ENCODE measurements at regions not wholly inside any gene's neighbourhood (a gene's known extent, or its start where the extent isn't known, plus 50 kb on each side); places are given as distances from the start of the nearest gene placed in this dataset.
"Not testable (repeated sequence)": the region's sequence is repeated elsewhere in the genome, so short reads cannot be mapped to it uniquely, and the experiment has no call there.

DNA sequence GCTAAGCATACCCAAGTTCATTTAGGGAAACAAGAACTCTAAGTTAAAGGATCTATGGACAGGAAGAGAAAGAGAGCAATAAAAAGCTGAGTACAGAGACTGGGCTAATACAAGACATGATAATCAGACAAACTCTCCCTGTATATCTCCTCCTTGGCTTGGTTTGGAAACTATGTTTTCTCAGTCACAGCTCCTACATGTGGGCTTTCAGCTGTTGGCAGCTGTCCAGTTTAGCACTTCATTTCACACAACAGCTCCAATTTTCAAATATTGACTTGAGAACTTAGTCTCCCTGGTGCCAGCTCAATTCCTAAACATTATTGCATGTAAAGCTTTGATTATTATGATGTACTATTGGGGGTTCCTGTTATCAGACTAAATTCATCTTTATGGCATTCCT is 222.8 kb upstream of the OBI1 start:
- no peak overlapping the region for H3K27ac Mint-ChIP-seq
- H3K9me3 Mint-ChIP-seq = no peaks in the 10 kb centered on the region
- no peak for DNase-seq
- H3K36me3 Mint-ChIP-seq = no peaks in the 10 kb centered on the region
- no peak for ATAC-seq (ENCODE audit: low read depth)
- no peak overlapping the region for H3K4me3 Mint-ChIP-seq
- POLR2A ChIA-PET = no interaction called here
- H3K4me1 Mint-ChIP-seq = no peaks in the 10 kb centered on the region
- H3K27me3 Mint-ChIP-seq = peaks cover 8% of the 10 kb centered on the region

DNA sequence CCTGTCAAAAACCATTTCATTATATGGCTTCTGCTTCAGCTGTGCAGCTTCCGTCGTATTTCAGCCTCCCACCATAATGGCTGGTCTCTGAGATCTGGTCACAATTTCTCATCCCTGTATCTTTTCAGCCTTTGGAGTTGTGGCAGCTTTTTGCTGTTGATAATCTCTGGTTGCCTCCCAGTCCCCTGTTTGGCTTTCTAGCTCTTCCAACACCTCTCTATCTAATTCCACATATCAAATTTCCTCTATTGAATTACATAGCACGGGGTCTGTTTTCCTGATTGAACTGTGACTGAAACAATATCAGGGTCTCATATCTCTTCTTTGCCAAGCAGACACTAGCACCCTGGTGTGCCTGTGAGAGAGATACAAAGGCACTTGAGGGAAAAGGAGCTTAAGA is 222.1 kb upstream of the OBI1 start:
- Mint-ChIP-seq H3K27ac (no peak overlapping the region), H3K9me3 (no peaks in the 10 kb centered on the region), H3K36me3 (no peaks in the 10 kb centered on the region), H3K4me1 (no peaks in the 10 kb centered on the region), H3K27me3 (peaks cover 8% of the 10 kb centered on the region), H3K4me3 (no peak overlapping the region)
- DNase-seq (no peak), ATAC-seq (ENCODE audit: low read depth) (no peak)
- POLR2A ChIA-PET = no interaction called here

DNA sequence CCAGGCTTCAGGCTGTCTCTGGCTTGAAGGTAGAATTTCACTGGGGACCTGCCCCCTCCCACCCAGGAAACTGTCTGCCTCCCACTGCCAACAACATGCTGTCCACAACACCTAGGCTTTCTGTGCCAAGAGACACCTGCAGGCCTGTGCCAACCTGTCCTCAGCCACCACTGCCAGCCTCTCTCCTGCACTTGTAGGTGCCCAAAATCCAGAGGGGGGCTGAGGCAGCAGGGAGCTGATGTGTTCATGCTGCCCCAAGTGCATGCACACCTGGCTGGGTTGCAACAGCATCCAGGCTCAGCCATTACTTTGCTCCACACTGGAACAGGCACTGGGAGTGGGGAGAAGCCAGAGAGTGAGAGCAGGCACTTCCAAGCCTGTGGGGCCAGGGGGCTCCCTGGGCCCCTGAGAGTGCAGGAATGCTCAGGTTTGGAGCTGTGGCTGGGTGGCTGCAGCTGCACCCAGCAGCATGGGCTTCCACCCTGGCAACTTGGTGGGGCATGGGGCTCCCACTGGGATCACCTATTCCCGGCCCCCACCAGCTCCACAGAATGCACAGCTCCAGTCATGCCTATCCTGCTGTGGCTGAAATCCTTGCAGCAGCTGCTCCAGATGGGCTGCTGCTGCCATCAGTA is 218.1 kb upstream of the OBI1 start:
- H3K27me3 Mint-ChIP-seq = peaks cover 6% of the 10 kb centered on the region
- H3K27ac Mint-ChIP-seq = no peak overlapping the region
- DNase-seq (no peak), ATAC-seq (ENCODE audit: low read depth) (no peak)
- H3K36me3 Mint-ChIP-seq = no peaks in the 10 kb centered on the region
- POLR2A ChIA-PET = no interaction called here
- H3K4me3 Mint-ChIP-seq = no peak overlapping the region
- no peaks in the 10 kb centered on the region for H3K4me1 Mint-ChIP-seq
- no peaks in the 10 kb centered on the region for H3K9me3 Mint-ChIP-seq

DNA sequence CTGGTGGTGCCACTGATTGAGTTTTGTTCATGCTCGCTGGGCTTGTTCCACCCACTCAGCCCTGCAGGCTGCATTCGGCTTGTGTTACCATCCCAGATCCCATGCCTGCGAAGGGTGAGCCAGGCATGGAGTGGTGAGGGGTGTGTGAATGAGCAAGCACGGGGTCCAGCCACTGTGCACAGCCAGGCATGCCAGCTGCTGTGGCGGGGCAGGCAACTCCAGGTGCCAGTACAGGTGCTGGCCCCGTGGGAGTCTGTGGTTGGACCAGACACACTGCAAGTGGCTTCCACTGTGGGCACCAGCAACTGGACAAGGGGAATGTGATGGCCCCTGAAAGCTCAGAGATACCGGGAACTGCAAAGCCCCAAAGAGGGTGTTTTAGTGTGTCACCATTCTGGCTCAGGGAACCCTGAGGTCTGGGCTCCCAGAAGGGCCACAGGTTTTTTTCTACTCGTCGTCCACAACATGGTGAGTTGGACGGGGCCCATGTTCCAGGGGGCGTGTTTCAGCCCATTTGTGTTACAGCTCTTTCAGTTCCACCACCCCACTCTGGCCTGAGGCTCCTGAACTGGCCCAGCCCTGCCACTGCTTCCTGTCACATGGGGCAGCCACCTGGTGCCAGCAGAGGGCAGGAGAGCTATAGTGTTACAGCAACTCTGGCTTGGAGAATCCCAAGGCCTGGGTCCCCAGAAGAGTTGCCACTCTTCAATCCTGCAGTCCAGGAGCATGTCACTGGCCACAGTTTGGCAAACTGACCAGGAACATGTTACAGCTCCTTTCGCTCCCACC is 217.0 kb upstream of the OBI1 start:
- DNase-seq (no peak), ATAC-seq (ENCODE audit: low read depth) (no peak)
- no peak overlapping the region for H3K4me3 Mint-ChIP-seq
- H3K27ac Mint-ChIP-seq = no peak overlapping the region
- no peaks in the 10 kb centered on the region for H3K4me1 Mint-ChIP-seq
- POLR2A ChIA-PET = no interaction called here
- H3K27me3 Mint-ChIP-seq = peaks cover 2% of the 10 kb centered on the region
- no peaks in the 10 kb centered on the region for H3K36me3 Mint-ChIP-seq
- no peaks in the 10 kb centered on the region for H3K9me3 Mint-ChIP-seq

DNA sequence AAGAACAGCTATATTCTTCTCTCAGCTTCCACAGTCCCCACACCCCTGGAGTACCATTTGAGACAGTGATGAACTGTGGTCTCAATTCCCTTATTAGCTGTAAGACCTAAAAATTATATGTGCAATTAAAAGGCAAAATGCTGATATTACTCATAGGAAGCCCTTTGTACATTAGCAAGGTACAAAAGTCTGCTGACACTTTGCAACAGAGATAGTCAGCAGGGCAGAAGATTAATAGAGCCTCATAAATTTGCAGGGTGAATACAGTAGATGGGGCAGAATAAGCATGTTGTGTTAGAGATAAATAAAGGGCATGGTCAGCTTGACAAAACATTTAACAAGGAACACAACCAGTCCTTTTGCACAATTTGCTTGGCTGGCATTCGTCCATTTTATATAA is 210.0 kb upstream of the OBI1 start:
- no peak for ATAC-seq (ENCODE audit: low read depth)
- H3K4me1 Mint-ChIP-seq = no peaks in the 10 kb centered on the region
- no peak overlapping the region for H3K4me3 Mint-ChIP-seq
- POLR2A ChIA-PET = no interaction called here
- no peak for DNase-seq
- peaks cover under 1% of the 10 kb centered on the region for H3K27me3 Mint-ChIP-seq
- no peaks in the 10 kb centered on the region for H3K36me3 Mint-ChIP-seq
- H3K9me3 Mint-ChIP-seq = no peaks in the 10 kb centered on the region
- no peak overlapping the region for H3K27ac Mint-ChIP-seq

DNA sequence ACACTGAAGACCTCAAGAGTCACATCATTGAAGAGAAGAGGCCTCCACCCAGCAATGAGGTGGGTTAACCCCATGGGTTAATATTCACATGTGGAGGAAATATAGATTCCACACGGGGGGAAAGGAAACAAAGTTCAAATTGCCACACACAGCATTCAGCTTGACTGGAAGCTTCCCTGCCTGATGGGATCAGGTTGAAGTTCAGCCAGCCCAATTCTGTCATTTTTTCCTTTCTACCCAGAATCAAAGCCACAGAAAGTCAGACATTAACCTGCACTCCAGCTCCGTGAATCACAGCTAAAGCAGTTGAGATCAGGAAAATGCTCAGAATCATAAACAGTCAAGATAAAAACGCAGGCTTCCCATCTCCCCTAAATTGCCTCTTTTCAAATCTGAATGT is 208.7 kb upstream of the OBI1 start:
- DNase-seq (no peak), ATAC-seq (ENCODE audit: low read depth) (no peak)
- POLR2A ChIA-PET = no interaction called here
- H3K27ac Mint-ChIP-seq = no peak overlapping the region
- no peak overlapping the region for H3K4me3 Mint-ChIP-seq
- H3K36me3 Mint-ChIP-seq = no peaks in the 10 kb centered on the region
- H3K9me3 Mint-ChIP-seq = no peaks in the 10 kb centered on the region
- no peaks in the 10 kb centered on the region for H3K27me3 Mint-ChIP-seq
- no peaks in the 10 kb centered on the region for H3K4me1 Mint-ChIP-seq

DNA sequence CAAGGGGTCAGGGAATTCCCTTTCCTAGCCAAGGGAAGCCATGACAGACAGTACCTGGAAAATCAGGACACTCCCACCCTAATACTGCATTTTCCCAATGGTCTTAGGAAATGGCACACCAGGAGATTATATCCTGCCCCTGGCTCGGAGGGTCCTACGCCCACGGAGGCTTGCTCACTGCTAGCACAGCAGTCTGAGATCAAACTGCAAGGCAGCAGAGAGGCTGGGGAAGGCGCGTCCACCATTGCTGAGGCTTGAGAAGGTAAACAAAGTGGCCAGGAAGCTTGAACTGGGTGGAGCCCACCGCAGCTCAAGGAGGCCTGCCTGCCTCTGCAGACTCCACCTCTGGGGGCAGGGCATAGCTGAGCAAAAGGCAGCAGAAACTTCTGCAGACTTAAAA is 207.1 kb upstream of the OBI1 start:
- ATAC-seq (ENCODE audit: low read depth); POLR2A ChIA-PET; DNase-seq; H3K36me3 Mint-ChIP-seq; H3K4me3 Mint-ChIP-seq; H3K4me1 Mint-ChIP-seq; H3K27me3 Mint-ChIP-seq; H3K9me3 Mint-ChIP-seq; H3K27ac Mint-ChIP-seq: not testable (repeated sequence)

DNA sequence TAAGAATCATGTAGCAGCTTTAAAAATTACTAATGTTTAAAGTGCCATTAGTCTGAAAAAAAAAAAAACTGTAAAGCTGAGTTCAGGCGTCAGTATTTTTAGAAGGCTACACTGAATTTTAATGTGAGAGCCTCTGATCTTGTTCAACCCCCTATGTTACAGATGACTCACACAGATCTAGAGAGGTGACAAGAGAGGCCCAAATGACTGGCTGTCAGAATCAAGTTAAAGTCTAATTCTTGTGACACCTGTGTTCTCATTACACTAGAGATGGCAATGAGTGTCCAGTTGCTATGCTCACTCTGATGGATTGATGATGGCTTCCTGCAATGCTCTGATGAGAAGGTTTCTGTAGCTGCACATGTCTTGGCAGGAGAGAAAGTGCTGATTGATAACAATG is 203.5 kb upstream of the OBI1 start:
- Mint-ChIP-seq H3K9me3 (peaks cover 4% of the 10 kb centered on the region), H3K27ac (no peak overlapping the region), H3K4me1 (no peaks in the 10 kb centered on the region), H3K27me3 (no peaks in the 10 kb centered on the region), H3K36me3 (no peaks in the 10 kb centered on the region), H3K4me3 (no peak overlapping the region)
- no peak for ATAC-seq (ENCODE audit: low read depth)
- no peak for DNase-seq
- POLR2A ChIA-PET = no interaction called here

DNA sequence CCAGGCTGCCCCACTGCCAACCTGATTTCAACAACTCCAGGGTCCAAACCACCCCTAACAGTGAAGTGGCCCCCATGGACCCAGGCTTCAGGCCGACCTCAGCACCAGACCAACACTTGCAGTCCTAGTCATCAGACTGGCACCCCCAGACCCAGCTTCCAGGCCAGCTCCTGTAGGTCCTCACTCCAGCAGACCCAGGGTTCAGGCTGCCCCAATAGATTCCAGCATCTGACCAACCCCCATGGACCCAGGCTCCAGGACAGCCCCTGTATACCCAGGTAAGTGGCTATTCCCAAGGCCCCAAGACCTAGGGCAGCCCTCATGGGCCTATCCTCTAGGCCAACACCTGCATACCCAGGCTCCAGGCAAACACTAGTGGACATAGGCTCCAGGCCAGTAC is 193.8 kb upstream of the OBI1 start:
- Mint-ChIP-seq H3K27ac (no peak overlapping the region), H3K9me3 (peaks cover 2% of the 10 kb centered on the region), H3K36me3 (no peaks in the 10 kb centered on the region), H3K27me3 (no peaks in the 10 kb centered on the region), H3K4me3 (no peak overlapping the region), H3K4me1 (no peaks in the 10 kb centered on the region)
- ATAC-seq (ENCODE audit: low read depth) (no peak), DNase-seq (no peak)
- POLR2A ChIA-PET = no interaction called here

DNA sequence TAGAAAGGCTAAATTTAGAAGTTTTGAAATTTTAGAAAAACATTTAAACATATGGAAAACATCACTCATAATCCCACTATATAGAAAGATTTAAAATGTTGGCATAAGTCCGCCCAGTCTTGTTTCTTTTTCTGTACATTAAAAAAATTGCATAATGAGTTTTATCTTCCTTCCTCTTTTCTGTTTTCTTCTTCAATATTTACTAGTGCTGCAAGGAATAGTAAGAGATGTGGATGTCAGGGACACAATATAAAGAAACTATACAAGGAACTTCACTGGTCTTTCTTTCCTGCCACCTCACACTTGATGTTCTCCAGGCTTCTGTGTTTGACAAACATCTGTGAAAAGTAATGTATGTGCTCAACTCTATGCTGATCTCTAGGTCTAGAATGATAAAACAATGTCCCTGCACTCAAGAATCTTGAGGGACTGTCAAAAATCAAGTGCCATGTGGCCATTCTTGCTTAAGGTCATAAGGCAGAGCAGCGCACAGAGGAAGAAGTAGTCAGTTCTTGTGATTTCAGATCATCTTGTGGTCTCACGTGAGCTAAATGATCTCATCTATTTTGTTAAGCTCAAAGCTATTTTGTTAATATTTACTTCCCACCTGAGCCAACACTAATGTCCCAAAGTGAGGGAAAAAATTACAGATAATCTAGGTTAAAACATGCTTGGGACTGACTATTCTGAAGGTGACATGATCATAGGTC is 186.9 kb upstream of the OBI1 start:
- Mint-ChIP-seq H3K36me3 (no peaks in the 10 kb centered on the region), H3K4me3 (no peak overlapping the region), H3K27ac (no peak overlapping the region), H3K4me1 (no peaks in the 10 kb centered on the region), H3K9me3 (no peaks in the 10 kb centered on the region), H3K27me3 (peaks cover 2% of the 10 kb centered on the region)
- POLR2A ChIA-PET = no interaction called here
- no peak for ATAC-seq (ENCODE audit: low read depth)
- no peak for DNase-seq

DNA sequence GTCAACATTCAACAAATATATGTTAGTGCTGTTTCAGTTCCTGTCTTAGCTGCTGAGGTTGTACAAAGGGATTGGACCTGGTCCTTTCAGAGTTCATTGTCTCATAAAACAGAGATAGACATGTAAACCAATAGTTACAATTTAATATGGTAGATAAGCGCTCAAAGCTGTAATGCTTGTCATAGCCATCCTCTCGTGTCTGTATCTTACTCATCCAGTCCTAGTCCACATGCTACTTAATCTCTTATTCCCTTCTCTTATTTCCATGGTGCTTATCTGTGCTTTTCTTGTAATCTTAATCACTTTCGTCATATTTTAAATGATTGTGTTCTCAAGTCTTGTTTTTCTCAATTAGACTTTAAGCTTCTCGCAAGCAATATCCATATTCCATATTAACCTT is 185.2 kb upstream of the OBI1 start:
- no peaks in the 10 kb centered on the region for H3K9me3 Mint-ChIP-seq
- POLR2A ChIA-PET = no interaction called here
- ATAC-seq (ENCODE audit: low read depth) (no peak), DNase-seq (no peak)
- H3K36me3 Mint-ChIP-seq = no peaks in the 10 kb centered on the region
- no peaks in the 10 kb centered on the region for H3K4me1 Mint-ChIP-seq
- no peak overlapping the region for H3K27ac Mint-ChIP-seq
- no peak overlapping the region for H3K4me3 Mint-ChIP-seq
- peaks cover 2% of the 10 kb centered on the region for H3K27me3 Mint-ChIP-seq

DNA sequence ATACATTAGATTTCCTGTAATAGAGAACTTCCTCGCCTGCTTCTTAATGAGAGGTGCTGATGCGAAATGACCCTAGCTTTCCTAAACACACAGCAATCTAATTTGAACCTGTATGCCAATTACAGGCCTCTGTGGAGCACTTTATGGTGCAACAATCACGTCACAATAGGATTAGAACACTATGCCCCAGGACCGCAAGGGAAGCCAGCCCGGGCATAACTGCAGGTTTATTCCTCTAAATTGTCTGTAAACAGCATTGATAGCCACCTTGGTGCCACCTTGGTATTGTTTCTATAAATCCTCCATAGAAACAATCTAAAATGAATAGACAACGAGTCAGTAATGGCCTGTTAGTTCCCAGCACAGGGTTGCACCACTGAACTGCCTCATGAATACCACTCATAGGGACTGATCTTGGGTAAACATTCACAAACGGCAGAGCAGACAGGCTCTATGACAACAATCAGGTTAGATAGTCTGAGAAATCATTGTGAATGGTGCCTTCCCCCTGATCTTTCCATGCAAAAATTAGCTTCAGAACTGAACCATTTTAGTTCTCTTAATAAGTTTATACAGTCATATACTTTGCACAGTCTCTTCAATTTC is 182.5 kb upstream of the OBI1 start:
- DNase-seq = no peak
- Mint-ChIP-seq H3K9me3 (no peaks in the 10 kb centered on the region), H3K27ac (no peak overlapping the region), H3K4me1 (no peaks in the 10 kb centered on the region), H3K4me3 (no peak overlapping the region), H3K36me3 (no peaks in the 10 kb centered on the region), H3K27me3 (peaks cover 2% of the 10 kb centered on the region)
- no peak for ATAC-seq (ENCODE audit: low read depth)
- POLR2A ChIA-PET = no interaction called here

DNA sequence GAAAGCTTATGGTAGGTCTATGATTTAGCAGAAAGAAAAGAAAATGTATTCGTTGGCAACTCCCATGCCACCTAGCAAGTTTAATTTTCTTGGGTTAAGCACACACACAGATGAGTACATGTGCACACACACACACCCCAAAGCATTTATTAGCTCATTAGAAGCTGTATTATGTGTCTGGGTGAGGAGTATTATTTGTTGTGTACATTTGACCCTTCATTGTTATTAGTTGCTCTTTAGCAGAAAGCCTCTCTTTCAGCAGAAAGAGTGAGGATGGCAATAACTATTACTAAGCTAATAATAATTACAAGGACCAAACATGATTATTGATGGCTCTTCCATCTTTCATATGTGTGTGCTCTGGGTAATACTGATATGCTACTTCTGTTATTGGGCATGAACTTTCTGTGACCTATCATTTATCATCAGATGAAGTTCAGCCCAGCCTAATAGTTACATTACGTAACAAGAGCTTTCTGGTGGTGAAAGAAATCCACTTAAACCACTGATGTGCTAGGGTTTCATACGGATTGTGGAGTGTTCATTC is 177.4 kb upstream of the OBI1 start:
- Mint-ChIP-seq H3K4me1 (no peaks in the 10 kb centered on the region), H3K9me3 (no peaks in the 10 kb centered on the region), H3K27ac (no peak overlapping the region), H3K4me3 (no peak overlapping the region), H3K36me3 (no peaks in the 10 kb centered on the region), H3K27me3 (peaks cover 5% of the 10 kb centered on the region)
- DNase-seq (no peak), ATAC-seq (ENCODE audit: low read depth) (no peak)
- POLR2A ChIA-PET = no interaction called here

DNA sequence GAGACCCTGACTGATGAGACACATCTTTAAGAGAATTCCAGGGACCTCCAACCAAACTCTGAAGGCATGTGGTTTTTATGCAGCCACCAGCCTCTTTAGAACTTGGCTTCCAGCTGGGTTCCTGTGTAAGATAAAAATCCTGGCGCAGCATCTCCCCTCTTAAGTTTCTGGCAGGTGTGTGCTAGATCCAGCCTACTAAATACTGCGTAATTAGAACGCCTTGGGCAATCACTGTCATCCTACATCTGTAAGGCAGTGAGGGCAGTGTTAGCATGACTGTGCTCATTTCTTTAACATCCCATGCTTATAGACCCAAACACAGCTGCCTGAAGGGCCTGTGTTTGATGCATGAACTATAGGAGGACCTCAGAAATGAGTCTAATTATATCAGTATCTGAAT is 173.5 kb upstream of the OBI1 start:
- H3K36me3 Mint-ChIP-seq = no peaks in the 10 kb centered on the region
- peaks cover 9% of the 10 kb centered on the region for H3K27me3 Mint-ChIP-seq
- ATAC-seq (ENCODE audit: low read depth) (no peak), DNase-seq (no peak)
- H3K4me3 Mint-ChIP-seq = no peak overlapping the region
- POLR2A ChIA-PET = no interaction called here
- no peaks in the 10 kb centered on the region for H3K9me3 Mint-ChIP-seq
- H3K27ac Mint-ChIP-seq = no peak overlapping the region
- H3K4me1 Mint-ChIP-seq = no peaks in the 10 kb centered on the region
